Loucy (cell line): ENCODE measurements at regions not wholly inside any gene's neighbourhood (a gene's known extent, or its start where the extent isn't known, plus 50 kb on each side); places are given as distances from the start of the nearest gene placed in this dataset.

Experiments
- H2AFZ ChIP-seq: fragments of 200-600 bp; sonication (generic); 2 replicates; pipeline ENCODE4 v1.6.0; 2016; ENCODE audit warnings: antibody characterized with exemption, mild to moderate bottlenecking, low read length, moderate library complexity
- H3F3A ChIP-seq: fragments of 200-600 bp; 2 replicates; pipeline ENCODE4 v1.6.0; 2016; ENCODE audit warnings: antibody characterized with exemption, low read depth, mild to moderate bottlenecking
- H3K27me3 ChIP-seq: fragments of 200-600 bp; sonication (generic); 2 replicates; pipeline ENCODE4 v1.6.1; 2014; ENCODE audit warnings: low read length, mild to moderate bottlenecking; ENCODE audit not compliant: insufficient read depth, poor library complexity, severe bottlenecking
- H3K36me3 ChIP-seq: fragments of 200-600 bp; sonication (generic); 2 replicates; pipeline ENCODE4 v1.6.1; 2016; ENCODE audit warnings: low read length; ENCODE audit not compliant: insufficient read depth
- H3K4me1 ChIP-seq: fragments of 200-600 bp; sonication (generic); 2 replicates; pipeline ENCODE4 v1.5.1; 2014; ENCODE audit warnings: low read length, mild to moderate bottlenecking; ENCODE audit not compliant: insufficient read depth, poor library complexity, severe bottlenecking
- H3K4me2 ChIP-seq: fragments of 200-600 bp; sonication (generic); 2 replicates; pipeline ENCODE4 v1.6.0; 2014; ENCODE audit warnings: antibody characterized with exemption, low read length, low read depth, mild to moderate bottlenecking; ENCODE audit not compliant: poor library complexity, severe bottlenecking
- H3K4me3 ChIP-seq: fragments of 200-600 bp; sonication (generic); 2 replicates; pipeline ENCODE4 v1.5.1; 2014; ENCODE audit warnings: low read length, mild to moderate bottlenecking, mixed read lengths; ENCODE audit not compliant: poor library complexity, severe bottlenecking
- H3K79me2 ChIP-seq: fragments of 200-600 bp; sonication (generic); 2 replicates; pipeline ENCODE4 v1.6.1; 2014; ENCODE audit warnings: low read length; ENCODE audit not compliant: insufficient read depth
- H3K9ac ChIP-seq: fragments of 200-600 bp; sonication (generic); 2 replicates; pipeline ENCODE4 v1.6.0; 2014; ENCODE audit warnings: mild to moderate bottlenecking, low read depth, low read length, moderate library complexity; ENCODE audit not compliant: poor library complexity, severe bottlenecking
- H3K9me2 ChIP-seq: fragments of 200-600 bp; sonication (generic); replicated peaks from 2 replicates; pipeline ENCODE4 v1.6.1; 2016; ENCODE audit warnings: low read depth, low read length, mixed read lengths
- H3K9me3 ChIP-seq: fragments of 200-600 bp; sonication (generic); 2 replicates; pipeline ENCODE4 v1.6.1; 2014; ENCODE audit warnings: mild to moderate bottlenecking, antibody characterized with exemption, low read length, low read depth; ENCODE audit not compliant: insufficient read depth
- H4K20me1 ChIP-seq: fragments of 200-600 bp; sonication (generic); 2 replicates; pipeline ENCODE4 v1.6.0; 2014; ENCODE audit warnings: antibody characterized with exemption, low read length, mild to moderate bottlenecking; ENCODE audit not compliant: insufficient read depth, poor library complexity, severe bottlenecking
- EZH2phosphoT487 ChIP-seq: fragments of 200-600 bp; IDR thresholded peaks from 2 replicates; pipeline ENCODE4 v1.6.1; 2018; ENCODE audit warnings: antibody characterized with exemption, mild to moderate bottlenecking, moderate library complexity, borderline replicate concordance
- TF ChIP-seq, protein P1 (sequence below): fragments of 200-600 bp; sonication (generic); conservative IDR thresholded peaks from 2 replicates; pipeline ENCODE4 v1.5.1; 2014; ENCODE audit warnings: mild to moderate bottlenecking, antibody characterized with exemption, low read length

DNA sequence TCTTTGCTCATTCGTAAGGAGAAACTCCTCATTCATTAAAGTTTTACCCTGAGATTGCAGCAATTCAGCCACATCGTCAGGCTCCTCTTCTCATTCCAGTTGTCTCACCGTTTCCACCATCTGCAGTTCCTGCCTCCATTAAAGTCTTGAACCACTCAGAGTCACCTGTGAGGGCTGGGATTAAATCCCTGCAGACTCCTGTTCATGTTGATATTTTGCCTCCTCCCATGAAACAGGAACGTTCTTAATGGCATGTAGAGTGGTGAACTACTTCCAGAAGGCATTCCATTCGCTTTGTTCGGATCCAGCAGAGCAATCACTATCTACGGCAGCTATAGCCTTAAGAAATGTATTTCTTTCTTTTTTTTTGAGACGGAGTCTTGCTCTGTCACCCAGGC is 96.5 kb upstream of the FAM20C start:
- H3K4me2 ChIP-seq: no peak overlapping the region
- H3F3A ChIP-seq: no peaks in the 10 kb centered on the region
- no peaks in the 10 kb centered on the region for H4K20me1 ChIP-seq
- no peaks in the 10 kb centered on the region for H3K79me2 ChIP-seq
- no peak overlapping the region for H2AFZ ChIP-seq
- no peaks in the 10 kb centered on the region for H3K36me3 ChIP-seq
- peaks cover 38% of the 10 kb centered on the region for H3K4me1 ChIP-seq
- H3K9me2 ChIP-seq: no peaks in the 10 kb centered on the region
- no peak overlapping the region for H3K4me3 ChIP-seq
- no peak overlapping the region for H3K9ac ChIP-seq
- TF ChIP-seq, protein P1, sequence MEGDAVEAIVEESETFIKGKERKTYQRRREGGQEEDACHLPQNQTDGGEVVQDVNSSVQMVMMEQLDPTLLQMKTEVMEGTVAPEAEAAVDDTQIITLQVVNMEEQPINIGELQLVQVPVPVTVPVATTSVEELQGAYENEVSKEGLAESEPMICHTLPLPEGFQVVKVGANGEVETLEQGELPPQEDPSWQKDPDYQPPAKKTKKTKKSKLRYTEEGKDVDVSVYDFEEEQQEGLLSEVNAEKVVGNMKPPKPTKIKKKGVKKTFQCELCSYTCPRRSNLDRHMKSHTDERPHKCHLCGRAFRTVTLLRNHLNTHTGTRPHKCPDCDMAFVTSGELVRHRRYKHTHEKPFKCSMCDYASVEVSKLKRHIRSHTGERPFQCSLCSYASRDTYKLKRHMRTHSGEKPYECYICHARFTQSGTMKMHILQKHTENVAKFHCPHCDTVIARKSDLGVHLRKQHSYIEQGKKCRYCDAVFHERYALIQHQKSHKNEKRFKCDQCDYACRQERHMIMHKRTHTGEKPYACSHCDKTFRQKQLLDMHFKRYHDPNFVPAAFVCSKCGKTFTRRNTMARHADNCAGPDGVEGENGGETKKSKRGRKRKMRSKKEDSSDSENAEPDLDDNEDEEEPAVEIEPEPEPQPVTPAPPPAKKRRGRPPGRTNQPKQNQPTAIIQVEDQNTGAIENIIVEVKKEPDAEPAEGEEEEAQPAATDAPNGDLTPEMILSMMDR: no peak
- no peak for TF ChIP-seq EZH2phosphoT487
- peaks cover 3% of the 10 kb centered on the region; the same call in 1 of the 2 replicates for H3K9me3 ChIP-seq
- no peaks in the 10 kb centered on the region for H3K27me3 ChIP-seq

DNA sequence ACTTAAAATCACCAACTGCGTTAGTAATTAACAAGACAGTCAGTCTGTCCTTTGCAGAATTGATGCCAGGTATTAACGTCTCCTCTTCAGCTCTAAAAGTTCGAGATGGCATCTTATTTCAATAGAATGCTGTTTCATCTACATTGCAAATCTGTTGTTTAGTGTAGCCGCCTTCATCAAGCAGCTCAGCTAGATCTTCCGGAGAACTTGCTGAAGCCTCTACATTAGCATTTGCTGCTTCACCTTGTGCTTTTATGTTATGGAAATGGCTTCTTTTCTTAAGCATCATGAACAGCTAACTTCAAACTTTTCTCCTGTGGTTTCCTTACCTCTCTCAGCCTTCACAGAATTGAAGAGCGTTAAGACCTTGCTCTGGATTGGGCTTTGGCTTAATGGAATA is 95.5 kb upstream of the FAM20C start:
- no peak overlapping the region for H3K4me2 ChIP-seq
- no peaks in the 10 kb centered on the region for H3K27me3 ChIP-seq
- H3F3A ChIP-seq: no peaks in the 10 kb centered on the region
- no peak for TF ChIP-seq EZH2phosphoT487
- TF ChIP-seq, protein P1: no peak
- no peaks in the 10 kb centered on the region for H3K9me2 ChIP-seq
- no peak overlapping the region for H3K4me3 ChIP-seq
- no peak overlapping the region for H3K9ac ChIP-seq
- H3K4me1 ChIP-seq: peaks cover 28% of the 10 kb centered on the region
- no peaks in the 10 kb centered on the region for H4K20me1 ChIP-seq
- no peak overlapping the region for H2AFZ ChIP-seq
- peaks cover 3% of the 10 kb centered on the region; the same call in 1 of the 2 replicates for H3K9me3 ChIP-seq
- H3K36me3 ChIP-seq: no peaks in the 10 kb centered on the region
- H3K79me2 ChIP-seq: no peaks in the 10 kb centered on the region

DNA sequence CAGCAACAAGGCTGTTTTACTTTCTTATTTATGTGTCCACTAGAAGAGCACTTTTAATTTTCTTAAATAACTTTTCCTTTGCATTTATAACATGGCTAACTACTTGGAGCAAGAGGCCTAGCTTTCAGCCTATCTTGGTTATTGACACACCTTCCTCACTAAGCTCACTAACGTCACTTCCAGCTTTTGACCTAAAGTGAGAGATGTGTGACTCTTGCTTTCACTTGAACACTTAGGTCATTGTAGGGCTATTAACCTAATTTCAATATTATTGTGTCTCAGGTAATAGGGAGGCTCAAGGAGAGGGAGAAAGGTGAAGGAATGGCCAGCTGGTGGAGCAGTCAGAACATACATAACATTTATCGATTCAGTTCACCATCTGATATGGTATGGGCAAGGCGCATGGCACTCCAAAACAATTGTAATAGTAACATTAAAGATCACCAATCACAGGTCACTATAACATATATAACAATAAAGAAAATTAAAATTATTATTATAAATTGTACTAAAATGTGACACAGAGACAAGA is 95.0 kb upstream of the FAM20C start:
- Histone ChIP-seq H3K9me3 (peaks cover 3% of the 10 kb centered on the region; the same call in 1 of the 2 replicates), H3K36me3 (no peaks in the 10 kb centered on the region), H3K4me3 (no peak overlapping the region), H3K4me1 (peaks cover 24% of the 10 kb centered on the region), H2AFZ (no peak overlapping the region), H3K4me2 (no peak overlapping the region), H3K9me2 (no peaks in the 10 kb centered on the region), H4K20me1 (no peaks in the 10 kb centered on the region), H3K27me3 (no peaks in the 10 kb centered on the region), H3K9ac (no peak overlapping the region), H3K79me2 (no peaks in the 10 kb centered on the region), H3F3A (no peaks in the 10 kb centered on the region)
- TF ChIP-seq, protein P1: no peak
- TF ChIP-seq EZH2phosphoT487: no peak
